Motor neuron (in vitro differentiated cells): ENCODE measurements at regions not wholly inside any gene's neighbourhood (a gene's known extent, or its start where the extent isn't known, plus 50 kb on each side); places are given as distances from the start of the nearest gene placed in this dataset.

Experiments
- ATAC-seq, 8 experiments: fragments of 200-7000 bp; cut with Tn5 transposase; replicated peaks in 6 of 8; 2 replicates each; pipeline ENCODE4 v1.8.0; 2021; ENCODE audit warnings: mild to moderate bottlenecking in 8 of 8, moderate library complexity in 8 of 8
- H3K27ac ChIP-seq, 2 donors: fragments of 250-450 bp; sonication (Bioruptor Pico); 2 replicates each; pipeline ENCODE4 v1.9.0; 2021; ENCODE audit warnings: antibody characterized with exemption in 2 of 2, mild to moderate bottlenecking in 2 of 2, moderate library complexity in 1 of 2
- H3K4me1 ChIP-seq, 2 donors: fragments of 250-450 bp; sonication (Bioruptor Pico); replicated peaks in 1 of 2; 2 replicates each; pipeline ENCODE4 v1.6.1; 2021; ENCODE audit warnings: antibody characterized with exemption in 2 of 2, mild to moderate bottlenecking in 2 of 2, moderate library complexity in 1 of 2
- H3K4me3 ChIP-seq, 5 donors: fragments of 250-450 bp; sonication (Bioruptor Pico); 2 replicates each; pipeline ENCODE4 v1.9.0; 2021; ENCODE audit warnings: antibody characterized with exemption in 5 of 5, mild to moderate bottlenecking in 5 of 5, moderate library complexity in 4 of 5
- WGBS, 10 experiments: fragments of 450-650 bp; shearing (Covaris generic); methylation state at CpG; one replicate each; pipeline ENCODE4 v1.0.0; 2022; 5-methylcytosine and 5-hydroxymethylcytosine counted together
- in situ Hi-C, 9 experiments: fragments of 400-800 bp; cut with MboI; loops; one replicate each; pipeline ENCODE4 v1.15.0; 2021; ENCODE audit warnings: low sequenced_read_pairs in 9 of 9, low pct_unique_long_range_greater_than_20kb in 2 of 9; ENCODE audit not compliant: unreplicated experiment in 9 of 9

- no peak for ATAC-seq
- H3K4me1 ChIP-seq: peaks cover 0 to 20% of the 10 kb centered on the region in 2 donors
- 0 to 86% (median 55%) methylated on average over 1 to 2 of the region's 2 CpGs; no CpG with 5 or more reads in 2 of the 10 experiments for WGBS, 10 experiments
- H3K4me3 ChIP-seq: no peak overlapping the region
- no peak overlapping the region for H3K27ac ChIP-seq
- in situ Hi-C loops: no loop called here
These were observed 221.3 kb upstream of the UBE2E2 start for GRCh38 chr3:22981861-22982260.

- Histone ChIP-seq H3K4me3 (no peak overlapping the region), H3K27ac (no peak overlapping the region), H3K4me1 (peaks cover 0 to 20% of the 10 kb centered on the region in 2 donors)
- in situ Hi-C loops: no loop called here
- WGBS, 10 experiments: 18 to 95% (median 80%) methylated on average over 1 to 7 of the region's 7 CpGs
- no peak for ATAC-seq
These were observed 220.0 kb upstream of the UBE2E2 start for GRCh38 chr3:22982981-22983587.

GRCh38 chr3:22986958-22987357 is 216.2 kb upstream of the UBE2E2 start:
- Histone ChIP-seq H3K4me3 (no peak overlapping the region), H3K27ac (no peak overlapping the region), H3K4me1 (peaks cover 0 to 5% of the 10 kb centered on the region in 2 donors)
- in situ Hi-C loops: no loop called here
- ATAC-seq: no peak

GRCh38 chr3:22988566-22988965 is 214.6 kb upstream of the UBE2E2 start:
- no peak for ATAC-seq
- in situ Hi-C loops: no loop called here
- Histone ChIP-seq H3K4me3 (no peak overlapping the region), H3K4me1 (peaks cover 0 to 5% of the 10 kb centered on the region in 2 donors), H3K27ac (no peak overlapping the region)

- no peak overlapping the region for H3K27ac ChIP-seq
- 55 to 96% (median 83%) methylated on average over 1 to 15 of the region's 17 CpGs; no CpG with 5 or more reads in 3 of the 10 experiments for WGBS, 10 experiments
- in situ Hi-C loops: no loop called here
- no peak overlapping the region for H3K4me3 ChIP-seq
- H3K4me1 ChIP-seq: no peaks in the 10 kb centered on the region
- ATAC-seq: no peak
These were observed 213.4 kb upstream of the UBE2E2 start for GRCh38 chr3:22989716-22990115.

GRCh38 chr3:22990291-22991200 is 212.6 kb upstream of the UBE2E2 start:
- no peak overlapping the region for H3K27ac ChIP-seq
- in situ Hi-C loops: no loop called here
- no peak overlapping the region for H3K4me3 ChIP-seq
- no peaks in the 10 kb centered on the region for H3K4me1 ChIP-seq
- ATAC-seq: no peak
- WGBS, 10 experiments: 67 to 100% (median 84%) methylated on average over 1 to 9 of the region's 44 CpGs; no CpG with 5 or more reads in 3 of the 10 experiments

- no peak for ATAC-seq
- no peak overlapping the region for H3K4me3 ChIP-seq
- in situ Hi-C loops: no loop called here
- H3K27ac ChIP-seq: no peak overlapping the region
- 5 to 100% (median 80%) methylated on average over 1 to 2 of the region's 2 CpGs for WGBS, 10 experiments
- no peaks in the 10 kb centered on the region for H3K4me1 ChIP-seq
These were observed 208.3 kb upstream of the UBE2E2 start for GRCh38 chr3:22994781-22995180.

GRCh38 chr3:22996920-22997571 is 206.1 kb upstream of the UBE2E2 start:
- 52 to 92% (median 69%) methylated on average over 1 to 2 of the region's 2 CpGs; no CpG with 5 or more reads in 5 of the 10 experiments for WGBS, 10 experiments
- in situ Hi-C loops: no loop called here
- peak in 4 of 8 experiments; percentile 67 to 92 (median 74) for ATAC-seq
- Histone ChIP-seq H3K27ac (no peak overlapping the region), H3K4me3 (no peak overlapping the region), H3K4me1 (no peaks in the 10 kb centered on the region)

GRCh38 chr3:23000371-23000770 is 202.8 kb upstream of the UBE2E2 start:
- Histone ChIP-seq H3K4me3 (no peak overlapping the region), H3K27ac (no peak overlapping the region), H3K4me1 (no peaks in the 10 kb centered on the region)
- WGBS, 10 experiments: 57 to 92% (median 78%) methylated on average over 1 to 4 of the region's 4 CpGs; no CpG with 5 or more reads in 2 of the 10 experiments
- in situ Hi-C loops: no loop called here
- ATAC-seq: no peak

GRCh38 chr3:23002151-23002550 is 201.0 kb upstream of the UBE2E2 start:
- WGBS, 10 experiments: 50 to 100% (median 100%) methylated on average over 1 of the region's 1 CpG; no CpG with 5 or more reads in 7 of the 10 experiments
- peaks cover 0 to 4% of the 10 kb centered on the region in 2 donors for H3K4me1 ChIP-seq
- no peak overlapping the region for H3K4me3 ChIP-seq
- no peak overlapping the region for H3K27ac ChIP-seq
- ATAC-seq: no peak
- in situ Hi-C loops: no loop called here

- Histone ChIP-seq H3K4me3 (no peak overlapping the region), H3K27ac (no peak overlapping the region), H3K4me1 (peaks cover 0 to 4% of the 10 kb centered on the region in 2 donors)
- in situ Hi-C loops: no loop called here
- ATAC-seq: peak in 1 of 8 experiments; percentile 36
- WGBS, 10 experiments: 44 to 96% (median 84%) methylated on average over 2 to 10 of the region's 15 CpGs
These were observed 200.0 kb upstream of the UBE2E2 start for GRCh38 chr3:23002836-23003732.

GRCh38 chr3:23003733-23004046 is 199.4 kb upstream of the UBE2E2 start:
- no peak for ATAC-seq
- H3K27ac ChIP-seq: no peak overlapping the region
- in situ Hi-C loops: no loop called here
- peaks cover 0 to 4% of the 10 kb centered on the region in 2 donors for H3K4me1 ChIP-seq
- no peak overlapping the region for H3K4me3 ChIP-seq
- 75 to 100% (median 88%) methylated on average over 1 to 4 of the region's 4 CpGs; no CpG with 5 or more reads in 4 of the 10 experiments for WGBS, 10 experiments
